HG03066 (cell line): ENCODE measurements at regions not wholly inside any gene's neighbourhood (a gene's known extent, or its start where the extent isn't known, plus 50 kb on each side); places are given as distances from the start of the nearest gene placed in this dataset.

ENCODE experiments used
- ATAC-seq: cut with Tn5 transposase; IDR thresholded peaks from one replicate; pipeline ENCODE4 v1.9.1; 2021; ENCODE audit warnings: low read depth; ENCODE audit not compliant: unreplicated experiment

DNA sequence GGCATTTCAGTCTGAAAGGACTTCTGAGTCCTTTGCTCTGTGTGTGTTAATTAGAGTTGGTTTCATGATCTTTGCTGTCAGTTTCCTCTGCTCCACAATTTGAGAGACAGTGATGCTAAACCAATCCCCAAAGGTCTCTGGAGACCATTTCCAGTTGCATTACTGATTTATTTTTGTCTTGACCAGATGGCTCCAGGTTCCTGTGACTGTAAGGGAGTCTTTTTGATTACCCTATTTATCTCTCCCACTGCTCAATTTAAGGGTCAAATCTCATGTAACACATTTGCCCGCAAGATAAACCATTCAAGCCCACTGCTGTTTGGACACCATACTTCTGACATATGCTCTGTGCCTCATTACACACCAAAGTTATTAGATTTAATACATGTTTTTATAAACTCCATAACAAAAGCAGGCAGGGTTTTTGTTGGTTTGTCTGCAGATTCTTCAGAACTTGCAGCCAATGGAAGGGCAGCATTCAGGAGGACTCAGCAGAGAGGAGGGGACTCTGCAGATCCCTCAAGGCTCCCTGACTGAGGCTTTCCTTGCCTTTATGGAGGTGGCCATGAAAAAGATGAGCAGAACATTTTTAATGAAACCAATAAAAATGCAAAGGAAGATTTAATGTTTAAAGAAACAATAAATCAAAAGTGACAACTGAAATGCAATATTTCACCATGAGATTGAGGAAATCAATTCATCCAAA, 889.3 kb upstream of the CELF4 start:
- no peak for ATAC-seq

DNA sequence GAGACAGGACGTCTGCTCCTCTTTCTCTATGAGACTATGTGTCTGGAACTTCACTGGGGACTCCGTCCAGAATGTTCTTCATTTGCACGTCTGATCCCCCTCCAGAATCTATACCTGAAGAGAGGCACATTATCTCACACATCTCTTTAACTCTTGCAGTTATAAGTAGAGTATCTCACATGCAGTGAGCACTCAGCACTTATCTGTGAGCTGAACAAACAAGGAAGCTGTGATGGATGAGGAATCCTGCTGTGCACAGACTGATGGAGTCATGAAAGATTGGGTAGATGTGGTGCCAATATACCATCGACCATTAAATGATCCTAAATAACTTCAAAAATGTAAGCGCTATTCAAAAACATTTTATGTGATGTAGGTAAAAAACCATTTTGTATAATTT, 888.3 kb upstream of the CELF4 start:
- ATAC-seq: no peak

DNA sequence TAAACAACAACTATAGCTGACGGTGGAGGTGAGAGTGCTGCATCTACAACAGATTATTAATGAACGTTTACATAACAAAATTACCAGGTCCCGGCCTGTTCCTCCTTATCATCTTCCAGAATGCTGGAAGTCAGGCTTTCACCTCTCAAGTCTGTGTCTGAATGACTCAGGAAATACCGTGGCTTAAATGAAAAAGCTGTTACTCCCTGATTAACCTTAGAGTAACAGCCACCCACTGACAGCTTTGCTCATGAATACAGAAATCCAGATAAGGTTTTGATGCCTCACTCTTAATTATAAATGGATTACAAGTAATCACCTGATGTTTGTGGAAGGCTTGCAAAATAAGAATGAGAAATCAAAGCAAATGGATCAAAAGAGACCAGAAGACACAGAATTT, 885.3 kb upstream of the CELF4 start:
- ATAC-seq: no peak

DNA sequence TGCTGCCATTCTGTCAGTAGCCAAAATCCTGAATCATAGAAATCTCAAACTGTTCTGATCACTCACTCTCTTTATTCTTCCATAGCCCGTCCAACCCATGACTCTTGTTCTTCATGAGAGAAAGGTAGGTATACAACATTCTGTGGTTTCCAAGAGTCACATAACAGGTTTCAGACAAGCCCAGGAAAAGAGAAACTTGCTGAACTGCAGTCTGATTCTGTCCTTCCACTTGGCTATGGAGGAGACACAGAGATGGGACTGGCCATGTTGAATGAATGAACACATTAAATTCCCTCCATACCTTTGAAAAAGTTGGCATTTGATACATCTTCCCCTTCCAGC, 880.2 kb upstream of the CELF4 start:
- ATAC-seq: no peak

DNA sequence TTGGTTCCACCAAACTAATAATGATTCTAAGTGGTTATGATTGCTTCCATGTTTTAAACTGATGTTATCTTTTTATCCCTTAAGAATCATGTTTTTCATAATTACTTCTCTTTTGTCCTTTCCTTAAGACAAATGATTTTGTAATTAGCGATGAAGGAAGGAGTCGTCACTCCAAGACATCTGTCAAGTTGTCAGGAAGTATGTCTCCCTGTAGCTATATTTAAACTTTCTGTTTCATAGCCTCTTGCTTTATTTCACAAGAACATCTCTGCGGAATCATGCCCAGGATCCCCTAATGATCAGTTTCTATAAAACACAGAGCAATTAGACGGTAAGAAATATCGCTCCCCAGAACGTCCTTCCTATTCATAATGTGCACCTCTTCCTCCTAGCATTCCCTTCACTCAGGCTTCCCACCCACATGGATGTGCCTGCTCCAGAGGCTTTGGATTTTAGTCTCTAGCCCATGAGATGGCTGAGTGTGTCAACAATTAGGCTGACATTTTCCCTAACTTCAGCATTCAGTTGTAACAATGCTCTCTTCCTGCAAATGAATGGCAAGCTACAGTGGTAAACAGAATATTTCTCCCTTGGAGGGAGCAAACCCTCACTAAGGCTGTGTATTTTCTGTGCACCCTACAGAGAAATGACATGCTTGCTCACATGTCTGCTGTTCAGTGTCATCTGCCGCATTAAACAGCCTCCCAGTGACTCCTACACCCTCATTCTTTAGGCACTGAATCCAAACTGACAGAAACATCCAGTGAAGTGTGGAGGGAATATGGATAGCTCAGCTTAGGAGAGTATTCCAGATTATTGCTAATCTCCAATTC, 879.6 kb upstream of the CELF4 start:
- ATAC-seq: no peak

DNA sequence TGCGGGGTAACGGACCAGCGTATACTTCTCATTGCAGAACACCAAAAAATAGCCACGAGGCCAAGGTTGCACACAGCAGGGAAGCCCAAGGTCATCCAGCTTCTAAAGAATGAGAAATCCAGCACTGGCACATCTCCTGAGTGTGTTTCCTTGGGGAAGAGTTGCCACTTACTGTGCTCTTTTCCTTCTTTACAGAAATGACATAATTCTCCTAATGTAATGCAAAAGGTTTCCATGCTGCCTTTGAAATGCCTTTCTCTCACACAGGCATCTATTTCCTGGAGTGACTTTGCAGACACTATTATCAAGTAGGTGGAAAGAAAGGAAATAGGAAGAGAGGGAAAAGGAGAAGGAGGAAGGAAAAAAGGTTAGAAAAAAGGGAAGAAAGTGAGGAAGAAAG, 862.1 kb upstream of the CELF4 start:
- no peak for ATAC-seq

DNA sequence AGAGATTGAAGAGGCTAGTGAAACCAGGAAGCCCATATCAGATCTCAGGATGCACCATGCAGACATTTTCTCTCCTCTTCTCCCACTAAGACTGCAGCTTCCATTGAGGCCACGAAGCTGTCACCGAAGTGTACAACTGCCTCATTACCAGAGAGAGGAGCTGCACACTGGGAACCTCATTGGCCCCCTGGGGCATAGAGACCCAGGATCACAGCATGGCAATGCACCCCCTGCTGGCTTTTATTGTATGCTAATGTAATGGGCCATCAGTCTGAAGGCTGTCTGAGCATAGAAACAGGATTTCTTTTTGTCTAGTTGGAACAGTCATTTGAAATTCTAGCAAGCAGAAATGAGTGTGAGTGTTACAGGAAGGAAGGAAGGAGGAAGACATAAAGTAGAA, 861.6 kb upstream of the CELF4 start:
- no peak for ATAC-seq

DNA sequence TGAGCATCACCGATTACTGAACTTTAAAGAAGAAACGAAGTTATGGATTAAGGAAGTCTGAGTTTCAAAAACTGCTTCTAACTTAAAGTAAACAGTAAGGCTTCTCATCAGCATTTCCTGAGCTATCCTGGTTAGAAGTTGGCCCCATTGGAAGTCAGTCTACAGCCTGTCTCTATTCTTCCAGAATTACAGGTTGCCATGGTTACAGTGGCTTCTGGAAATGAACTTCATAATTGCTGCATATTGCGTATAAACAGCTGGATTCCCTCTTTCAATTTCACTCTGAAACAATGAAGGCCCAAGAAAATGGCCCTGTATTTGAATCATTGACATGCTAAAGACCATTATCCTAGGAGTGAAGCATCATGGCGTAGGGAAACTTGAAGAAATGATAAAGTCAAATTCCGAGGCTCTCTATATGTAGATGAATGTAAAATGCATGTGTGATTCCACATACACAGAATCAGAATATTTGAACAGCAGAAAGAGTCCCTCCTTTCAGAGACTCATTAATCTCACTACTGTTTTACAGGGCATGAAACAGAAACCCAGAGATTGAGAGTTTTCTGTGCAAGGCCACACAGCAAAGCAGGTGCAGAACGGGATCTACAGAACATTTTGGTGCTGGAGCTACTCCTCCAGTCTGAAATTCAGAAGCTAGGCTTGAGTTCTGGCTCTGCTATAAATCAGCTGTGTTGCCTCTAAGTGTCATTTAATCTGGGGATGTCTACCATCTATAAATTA, 856.4 kb upstream of the CELF4 start:
- no peak for ATAC-seq

DNA sequence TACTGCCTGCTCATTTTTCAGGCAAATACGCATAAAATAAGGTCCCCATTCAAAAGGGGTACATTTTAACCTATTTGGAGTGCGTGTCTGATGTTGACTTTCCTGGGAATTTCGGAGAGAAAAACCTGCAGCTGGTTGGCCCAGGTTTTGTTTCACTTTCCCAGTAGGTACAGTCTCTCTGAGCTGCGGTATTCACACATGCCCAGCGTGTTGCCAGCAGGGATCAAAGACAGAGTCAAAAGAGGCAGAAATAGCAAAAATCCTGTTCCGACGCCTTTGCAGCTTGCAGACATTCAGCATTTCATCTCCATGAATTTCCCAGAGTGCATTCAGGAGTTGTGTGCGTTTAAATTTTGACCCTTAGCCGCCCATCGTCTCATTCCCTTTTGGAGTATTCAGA, 855.4 kb upstream of the CELF4 start:
- ATAC-seq: no peak

DNA sequence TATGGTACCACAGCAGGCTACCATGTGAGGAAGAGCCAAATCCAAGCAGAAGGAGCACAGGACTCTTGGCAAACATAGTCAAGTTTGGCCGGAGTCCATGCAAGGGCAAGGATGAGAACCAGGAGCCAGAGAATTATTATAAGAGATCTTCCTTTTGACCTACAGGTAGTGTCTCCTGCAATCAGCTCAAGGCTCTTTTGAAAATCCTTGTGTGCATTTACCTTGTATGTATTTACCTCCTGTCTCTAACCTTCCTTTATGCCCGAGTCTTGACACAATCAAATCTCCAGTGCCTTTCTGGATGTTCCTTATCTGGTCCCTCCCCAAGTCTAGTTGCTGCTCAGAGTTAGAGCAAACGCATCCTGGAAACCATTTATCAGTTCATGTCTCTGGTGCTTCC, 855.0 kb upstream of the CELF4 start:
- ATAC-seq: no peak

DNA sequence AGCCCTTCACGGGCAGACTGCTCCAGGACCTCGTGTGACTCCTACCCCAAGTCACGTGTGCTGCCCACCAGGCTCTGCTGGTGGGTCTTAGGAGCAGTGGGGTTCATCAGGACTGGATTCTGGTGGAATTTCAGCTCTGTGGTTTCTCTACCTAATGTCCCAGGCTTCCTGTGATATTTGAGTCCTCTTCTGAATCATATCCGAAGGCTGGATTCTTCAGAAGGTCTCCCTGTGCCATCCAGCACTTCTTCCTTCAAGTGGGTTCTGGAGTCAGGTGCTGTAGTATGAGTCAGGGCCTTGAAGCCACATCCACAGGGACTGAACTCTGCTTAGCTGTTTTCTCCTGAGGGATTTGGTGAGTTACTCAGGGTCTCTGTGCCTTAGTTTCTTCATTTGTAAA, 850.2 kb upstream of the CELF4 start:
- no peak for ATAC-seq

DNA sequence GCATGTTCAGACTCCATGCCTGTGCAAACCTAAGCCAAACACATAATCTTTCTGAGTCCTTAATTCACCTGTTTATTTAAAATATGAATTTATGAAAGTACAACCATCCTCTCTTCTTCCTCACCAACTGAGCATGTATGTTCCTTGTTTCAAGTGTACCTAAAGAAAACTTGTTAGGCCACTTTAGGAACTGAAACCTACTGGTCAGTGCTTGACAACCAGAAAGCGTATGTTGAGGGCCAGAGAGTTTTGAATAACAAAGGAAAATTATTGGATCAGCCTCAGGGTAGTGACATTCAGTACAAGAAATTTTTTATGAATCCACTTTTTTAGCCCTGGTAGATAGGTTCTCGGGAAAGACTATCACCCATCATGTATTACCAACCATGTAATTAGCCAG, 847.6 kb upstream of the CELF4 start:
- no peak for ATAC-seq

DNA sequence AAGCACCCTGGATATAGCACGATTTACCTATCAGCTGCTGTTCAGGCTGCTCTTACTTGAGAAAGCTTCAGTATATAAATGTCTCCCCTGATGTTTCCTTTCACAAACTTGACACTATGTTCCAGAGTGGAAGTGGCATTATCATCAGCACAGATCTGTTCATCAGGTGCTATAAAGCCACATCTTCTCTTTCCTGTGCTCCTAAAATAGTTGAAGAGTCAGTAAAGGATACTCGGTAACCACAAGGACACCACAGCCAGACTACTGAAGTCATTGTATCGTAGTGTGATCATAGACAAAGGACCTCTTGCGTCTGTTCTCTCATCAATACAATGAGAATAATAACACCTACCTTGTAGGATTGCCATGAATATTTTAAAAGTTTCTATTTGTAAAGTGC, 841.0 kb upstream of the CELF4 start:
- ATAC-seq: no peak

DNA sequence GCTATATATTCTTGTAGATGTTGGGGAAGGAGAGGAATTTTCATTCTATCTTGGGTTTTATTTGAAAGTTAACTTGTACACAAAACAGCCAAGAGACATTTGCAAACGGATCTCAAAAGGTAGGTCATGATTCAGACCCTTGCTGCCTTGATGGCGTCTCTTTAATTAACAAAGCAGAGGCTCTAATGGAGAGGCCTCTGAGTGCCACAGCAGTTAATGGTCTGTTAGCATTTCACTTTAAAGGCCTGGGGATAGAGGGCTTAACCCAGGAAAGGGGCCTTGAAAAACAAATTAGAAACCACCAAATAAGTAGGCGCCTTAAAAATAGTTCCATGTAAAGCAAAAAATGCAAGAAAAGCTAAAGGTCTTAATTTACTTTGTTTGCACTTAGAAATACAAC, 836.9 kb upstream of the CELF4 start:
- ATAC-seq: no peak

DNA sequence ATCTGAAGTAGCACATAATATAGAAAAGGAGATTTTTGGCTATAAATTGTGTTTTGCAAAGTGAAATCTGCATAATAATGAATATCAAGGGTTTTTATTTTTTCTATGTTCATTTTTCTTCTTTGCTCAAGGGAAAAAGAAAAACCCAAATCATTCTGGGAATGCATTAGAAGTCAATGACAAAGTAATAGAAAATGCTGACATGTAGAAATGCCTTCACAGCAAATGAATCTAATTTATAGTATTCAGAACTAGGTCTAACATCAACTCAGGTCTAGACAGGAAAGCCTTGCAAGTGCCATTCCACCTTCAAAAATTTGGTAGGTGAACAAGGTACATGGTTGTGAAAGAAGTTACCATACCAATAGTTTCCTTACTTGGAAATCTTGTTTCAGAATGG, 831.5 kb upstream of the CELF4 start:
- ATAC-seq: no peak

DNA sequence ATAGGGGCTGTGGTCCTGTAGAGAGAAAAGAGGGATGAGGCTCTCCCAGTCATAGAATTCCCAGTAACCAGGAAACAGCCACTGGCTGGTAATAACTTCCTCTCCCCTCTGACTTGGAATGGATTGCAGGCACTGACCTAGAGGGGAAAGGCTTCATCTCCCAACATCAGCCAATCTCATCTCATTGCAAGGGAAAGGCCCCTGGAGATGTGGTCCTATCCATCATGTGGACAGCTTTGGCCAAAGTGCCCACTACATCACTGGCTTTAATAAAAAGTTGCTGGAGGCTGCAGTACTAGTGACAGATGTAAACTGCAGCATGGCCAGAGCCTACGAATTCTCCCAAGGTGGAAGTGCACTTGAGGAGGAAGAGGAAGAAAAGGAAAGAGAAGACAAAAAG, 820.5 kb upstream of the CELF4 start:
- ATAC-seq: no peak

DNA sequence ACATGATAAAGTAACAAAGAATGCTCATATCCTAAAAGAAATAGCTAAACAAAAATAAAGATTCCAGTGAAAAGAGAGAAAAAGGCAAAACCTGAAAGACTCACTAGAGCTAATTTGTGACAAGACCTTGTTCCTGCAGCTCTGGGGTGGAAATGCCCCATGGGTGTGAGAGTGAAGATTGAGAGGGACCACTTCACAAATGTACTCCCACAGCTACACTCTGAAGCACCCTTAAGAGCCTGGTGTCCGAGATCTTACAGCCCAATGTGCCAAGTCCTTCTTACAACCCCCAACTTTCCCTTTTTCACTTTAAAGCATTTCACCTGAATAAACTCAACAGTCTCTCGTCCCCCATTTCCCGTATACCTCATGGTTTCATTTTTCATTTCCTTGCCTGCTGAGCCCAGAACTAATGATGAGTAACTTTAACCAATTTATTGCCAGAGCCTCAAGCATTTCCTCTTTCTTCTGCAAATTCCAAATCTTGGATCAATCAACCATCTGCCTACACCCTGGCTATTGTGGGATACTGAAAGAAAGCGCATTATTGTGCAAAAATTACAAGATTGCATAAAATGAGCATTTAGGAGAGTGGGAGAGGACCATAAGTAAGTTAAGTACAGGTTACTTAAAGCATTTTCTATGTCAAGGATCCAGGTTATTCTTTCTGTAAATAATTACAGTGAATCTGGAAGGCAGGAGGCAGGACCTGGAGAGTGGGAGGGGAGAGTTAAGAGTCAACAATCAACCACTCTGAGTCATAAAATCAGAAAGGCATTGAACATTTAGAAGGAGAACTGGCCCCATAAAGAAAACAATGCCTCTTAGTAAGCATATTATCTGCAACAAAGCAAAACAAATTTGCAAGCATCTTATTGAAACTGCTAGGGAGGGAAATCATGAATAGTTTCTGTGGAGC, 804.4 kb upstream of the CELF4 start:
- ATAC-seq: no peak

DNA sequence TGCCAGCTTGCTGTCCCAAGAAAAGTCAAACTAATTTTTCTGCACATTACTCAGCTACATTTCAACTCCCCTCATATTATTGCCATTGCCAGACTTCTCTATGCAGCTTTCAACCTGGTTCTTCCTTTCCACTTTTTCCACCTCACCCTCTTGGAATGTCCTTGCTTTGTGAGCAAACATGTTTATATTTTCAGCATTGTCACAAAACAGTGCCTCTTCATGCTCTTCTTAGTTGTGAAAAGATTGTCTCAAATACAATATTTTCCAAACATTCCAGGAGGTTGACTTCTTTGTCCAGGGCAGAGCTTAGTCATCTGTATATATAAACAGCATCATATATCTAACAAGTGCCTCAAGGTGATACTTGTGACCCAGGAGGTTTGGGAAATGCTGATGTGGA, 803.3 kb upstream of the CELF4 start:
- no peak for ATAC-seq

DNA sequence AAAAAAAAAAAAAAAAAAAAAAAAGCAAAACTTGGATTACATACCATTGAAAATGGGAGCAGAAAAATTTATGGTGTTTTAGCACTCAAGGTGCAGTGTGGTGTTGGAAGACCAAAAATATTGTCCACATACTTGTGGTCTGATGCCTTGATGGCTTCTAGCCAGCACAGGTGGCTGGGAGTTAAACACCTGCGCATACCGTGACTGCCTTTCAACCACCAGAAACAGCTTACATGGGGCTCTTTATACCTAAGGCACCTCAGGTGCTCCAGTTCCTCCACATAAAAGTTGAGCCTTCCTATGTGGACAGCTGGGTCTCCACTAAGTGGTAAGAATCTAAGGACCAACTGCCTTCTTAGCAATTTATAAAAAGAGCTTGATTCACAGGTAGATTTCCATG, 802.6 kb upstream of the CELF4 start:
- no peak for ATAC-seq

DNA sequence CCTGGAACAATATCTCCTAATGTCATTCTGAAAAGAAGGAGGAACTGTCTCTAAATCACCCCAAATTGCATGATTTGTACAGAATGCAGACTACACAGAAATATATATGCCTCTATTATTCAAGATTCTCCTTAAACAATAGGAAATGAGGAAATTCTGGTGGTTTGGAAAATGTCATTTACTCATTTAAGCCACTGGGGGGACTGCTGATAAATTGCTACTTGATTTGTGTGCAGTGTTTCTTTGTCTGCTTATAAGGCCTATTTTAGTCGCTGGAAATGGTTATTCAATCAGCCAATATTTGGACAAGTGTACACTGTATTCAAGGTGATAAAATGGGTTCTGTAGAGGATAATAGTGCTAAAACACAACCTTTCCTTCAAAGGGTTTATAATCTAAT, 801.9 kb upstream of the CELF4 start:
- ATAC-seq: no peak
